HG02678 (cell line): ENCODE measurements at regions not wholly inside any gene's neighbourhood (a gene's known extent, or its start where the extent isn't known, plus 50 kb on each side); places are given as distances from the start of the nearest gene placed in this dataset.
"Not testable (repeated sequence)": the region's sequence is repeated elsewhere in the genome, so short reads cannot be mapped to it uniquely, and the experiment has no call there.

Experiments used
- ATAC-seq: cut with Tn5 transposase; IDR thresholded peaks from one replicate; pipeline ENCODE4 v1.9.1; 2021; ENCODE audit warnings: mild to moderate bottlenecking, moderate library complexity; ENCODE audit not compliant: unreplicated experiment

DNA sequence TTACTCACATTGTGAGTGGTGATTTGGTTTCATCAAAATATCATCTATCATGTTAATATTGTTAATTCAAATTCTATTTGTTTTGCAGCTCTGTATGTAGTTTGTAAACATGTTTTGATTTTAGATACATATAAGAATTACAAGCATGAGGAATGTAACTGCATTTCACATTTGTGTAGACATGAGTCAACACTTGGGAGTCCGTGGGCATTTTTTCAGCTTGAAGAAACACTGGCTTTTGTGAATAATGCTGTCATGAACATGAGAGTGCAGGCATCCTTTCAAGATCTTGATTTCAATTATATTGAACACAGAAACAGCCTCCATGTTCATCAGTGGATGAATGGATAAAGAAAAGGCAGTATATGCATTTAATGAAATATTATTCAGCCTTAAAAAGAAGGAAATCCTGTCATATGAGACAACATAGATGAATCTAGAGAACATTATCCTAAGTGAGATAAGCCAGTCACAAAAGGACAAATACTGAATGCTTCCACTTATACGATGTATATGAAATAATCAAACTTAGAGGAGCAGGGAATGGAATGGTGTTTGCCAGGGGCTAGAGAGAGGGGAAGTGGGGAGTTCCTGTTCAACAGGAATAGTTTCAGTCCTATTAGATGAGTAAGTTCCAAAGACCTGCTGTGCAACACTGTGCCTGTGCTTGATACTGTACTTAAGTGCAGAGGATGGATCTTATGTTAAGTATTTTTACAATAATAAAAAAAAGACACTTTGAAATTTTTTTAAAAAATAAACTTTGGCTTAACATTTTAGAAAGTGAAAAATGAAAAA is 194.9 kb downstream of the LRATD1 start:
- no peak for ATAC-seq

DNA sequence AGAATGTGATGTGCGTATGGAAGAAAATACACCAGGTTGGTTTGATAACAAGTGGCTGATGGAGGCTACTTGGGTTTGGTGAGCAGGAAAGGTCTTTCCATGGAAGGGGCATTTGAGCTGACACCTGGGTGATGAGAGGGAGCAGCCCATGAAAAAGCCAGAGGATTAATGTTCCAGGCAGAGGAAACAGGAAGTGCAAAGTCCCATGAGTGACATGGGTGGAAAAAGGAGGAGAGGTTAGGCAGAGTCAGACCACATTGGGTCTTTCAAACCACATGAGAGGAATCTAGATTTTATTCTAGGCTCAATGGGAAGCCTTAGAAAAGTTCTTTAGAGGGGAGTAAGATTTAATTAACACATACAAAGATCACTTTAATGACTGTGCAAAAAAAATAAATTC is 195.7 kb downstream of the LRATD1 start:
- no peak for ATAC-seq

DNA sequence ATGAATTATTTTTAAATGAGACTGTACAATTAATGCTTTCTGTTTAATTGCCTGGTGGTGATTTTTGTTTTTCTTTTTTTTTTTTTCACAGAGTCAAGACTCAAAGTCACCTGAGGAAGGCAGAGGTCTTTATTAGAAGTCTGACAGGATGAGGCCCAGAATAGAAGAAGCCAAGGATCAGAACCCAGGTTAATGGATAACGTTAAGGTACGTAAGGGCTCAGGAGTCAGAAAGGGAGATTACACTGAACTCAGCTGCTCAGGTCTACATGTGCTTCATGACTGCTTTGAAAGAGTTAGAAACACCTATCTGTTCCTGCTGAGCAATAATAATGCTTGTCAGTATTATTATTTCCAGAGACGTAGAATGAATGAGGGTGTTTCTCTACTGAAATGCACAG is 196.5 kb downstream of the LRATD1 start:
- ATAC-seq: no peak

DNA sequence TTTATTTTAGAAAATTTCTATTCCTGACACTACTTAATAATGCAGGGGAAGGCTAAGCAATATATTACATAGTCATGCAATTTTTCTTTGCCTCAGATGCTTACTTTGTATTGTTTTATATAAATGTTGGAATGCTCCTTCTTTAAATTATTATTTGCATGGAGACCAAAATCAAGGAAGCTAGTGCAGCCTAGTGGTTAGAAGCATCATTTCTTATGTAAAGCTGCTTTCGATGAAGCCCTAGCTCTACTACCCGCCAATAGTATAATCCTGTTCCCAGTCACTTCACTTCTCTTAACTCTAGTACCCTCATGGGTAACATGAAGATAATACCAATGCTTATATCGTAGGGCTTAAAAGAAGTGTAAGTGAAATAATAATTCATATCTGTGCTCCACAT is 198.9 kb downstream of the LRATD1 start:
- no peak for ATAC-seq

DNA sequence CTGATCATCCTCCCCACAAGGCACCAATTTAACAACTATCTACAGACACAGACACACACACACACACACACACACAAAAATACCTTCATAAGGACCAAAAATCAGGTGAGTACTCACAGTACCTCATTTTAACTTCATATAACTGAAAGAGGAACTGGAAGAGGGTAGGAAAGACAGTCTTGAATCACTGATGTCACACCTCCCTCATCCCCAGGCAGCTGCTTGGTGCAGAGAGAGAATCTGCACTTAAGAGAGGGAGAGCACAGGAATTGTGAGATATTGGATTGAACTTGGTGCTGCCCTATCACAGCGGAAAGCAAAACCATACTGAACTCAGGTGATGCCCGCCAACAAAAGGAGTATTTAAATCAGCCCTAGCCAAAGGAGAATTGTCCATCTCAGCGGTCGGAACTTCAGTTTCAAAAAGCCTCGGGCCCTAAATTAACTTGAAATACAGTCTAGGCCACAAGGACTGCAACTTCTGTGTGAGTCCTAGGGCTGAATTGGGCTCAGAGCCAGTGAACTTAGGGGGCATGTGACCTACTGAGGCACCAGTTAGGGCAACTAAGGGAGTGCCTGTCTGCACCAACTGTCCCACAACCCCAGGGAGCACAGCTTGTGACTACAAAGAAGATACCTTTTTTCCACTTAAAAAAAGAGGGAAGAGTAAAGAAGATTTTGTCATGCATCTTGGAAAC is 211.1 kb downstream of the LRATD1 start:
- no peak for ATAC-seq

DNA sequence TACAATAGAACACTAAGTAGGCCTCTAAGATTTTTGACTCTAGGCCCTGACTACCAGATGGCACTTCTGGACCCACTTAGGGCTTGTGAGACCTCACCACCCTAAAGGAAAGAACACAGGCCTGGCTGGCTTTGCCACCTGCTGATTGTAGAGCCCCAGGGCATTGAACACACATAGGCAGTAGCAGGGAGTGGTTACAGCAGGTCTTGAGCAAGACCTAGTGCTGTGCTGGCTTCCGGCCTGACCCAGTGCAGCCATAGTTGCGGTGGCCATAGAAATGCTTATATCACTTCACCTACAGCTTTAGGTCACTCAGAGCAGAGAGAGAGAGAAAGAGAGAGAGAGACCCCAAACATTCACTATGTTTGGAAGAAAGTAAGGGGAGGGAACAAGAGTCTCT is 223.2 kb downstream of the LRATD1 start:
- ATAC-seq: no peak

DNA sequence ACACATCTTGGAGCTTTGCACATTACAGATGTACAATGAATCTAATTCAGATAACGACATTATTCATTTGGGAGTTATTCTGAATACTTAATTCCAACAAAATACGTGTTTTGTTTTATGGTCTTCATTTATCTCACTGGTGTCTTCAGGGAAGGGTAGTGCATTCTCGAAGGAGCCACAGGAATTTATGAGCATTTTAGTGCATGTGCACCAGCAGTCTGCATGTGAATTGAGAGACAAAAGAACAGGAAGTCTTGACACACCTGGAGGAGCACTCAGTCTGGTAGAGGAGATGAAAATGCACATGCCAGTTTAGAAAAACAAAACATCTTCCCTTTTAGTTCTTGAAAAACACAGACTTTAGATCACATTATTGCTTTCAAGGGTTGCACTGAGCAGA is 228.7 kb downstream of the LRATD1 start:
- no peak for ATAC-seq

DNA sequence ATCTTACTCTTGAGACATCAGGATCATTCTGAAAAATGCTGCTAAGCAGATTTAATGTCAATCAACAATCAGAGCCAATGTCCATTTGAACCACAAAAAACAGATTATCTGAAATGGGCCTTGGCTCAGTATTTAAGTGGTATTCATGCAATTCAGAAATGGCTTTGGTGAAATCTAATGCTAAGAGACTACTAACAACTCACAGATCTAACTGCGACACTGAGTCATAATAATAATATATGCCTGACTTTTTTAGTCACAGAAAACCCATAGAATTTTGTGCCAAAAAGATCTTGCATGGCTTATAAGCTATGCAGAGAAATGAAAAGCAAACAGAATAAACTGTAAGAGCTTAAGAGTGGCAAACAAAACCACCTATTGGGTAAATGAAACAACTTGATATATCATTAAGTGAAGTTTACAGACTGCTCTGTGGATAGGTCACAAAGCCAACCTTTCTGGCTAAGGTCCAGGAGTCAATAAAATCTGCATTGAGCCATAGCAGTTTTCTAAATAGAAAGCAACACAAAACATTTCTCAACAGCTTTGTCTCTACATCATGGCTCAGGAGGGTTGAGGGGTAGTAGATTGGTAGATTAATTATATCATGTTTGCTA is 234.3 kb downstream of the LRATD1 start:
- no peak for ATAC-seq

DNA sequence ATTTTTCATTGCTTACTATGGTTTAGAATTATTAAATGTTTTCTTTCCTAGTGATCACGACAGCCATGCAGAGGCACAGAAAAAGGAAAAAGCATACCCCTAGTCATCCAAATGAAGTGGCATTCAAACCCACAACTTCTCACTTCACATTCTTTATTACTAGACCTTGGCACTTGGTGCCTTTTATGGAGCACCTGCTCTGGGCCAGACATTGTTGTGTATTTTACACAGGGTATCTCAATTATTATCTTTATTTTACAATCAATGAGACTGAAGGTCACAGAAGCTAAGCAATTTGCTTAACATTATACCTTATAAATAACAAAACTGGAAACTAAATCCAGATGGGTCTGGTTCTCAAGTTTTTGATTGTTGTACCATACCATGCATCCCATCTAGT is 235.3 kb downstream of the LRATD1 start:
- no peak for ATAC-seq

DNA sequence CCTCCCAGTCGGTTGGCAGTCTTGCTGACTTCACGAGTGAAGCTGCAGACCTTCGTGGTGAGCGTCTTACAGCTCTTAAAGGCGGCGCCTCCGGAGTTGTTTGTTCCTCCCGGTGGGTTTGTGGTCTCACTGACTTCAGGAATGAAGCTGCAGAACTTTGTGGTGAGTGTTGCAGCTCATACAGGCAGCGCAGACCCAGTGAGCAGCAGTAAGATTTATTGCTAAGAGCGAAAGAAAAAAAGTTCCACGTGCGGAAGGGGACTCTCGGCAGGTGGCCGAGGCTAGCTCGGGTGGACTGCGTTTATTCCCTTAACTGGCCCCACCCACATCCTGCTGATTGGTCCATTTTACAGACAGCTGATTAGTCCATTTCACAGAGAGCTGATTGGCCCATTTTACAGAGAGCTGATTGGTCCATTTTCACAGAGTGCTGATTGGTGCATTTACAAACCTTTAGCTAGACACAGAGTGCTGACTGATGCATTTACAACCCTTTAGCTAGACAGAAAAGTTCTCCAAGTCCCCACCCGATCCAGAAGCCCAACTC is 240.3 kb downstream of the LRATD1 start:
- ATAC-seq: peak; percentile 57

DNA sequence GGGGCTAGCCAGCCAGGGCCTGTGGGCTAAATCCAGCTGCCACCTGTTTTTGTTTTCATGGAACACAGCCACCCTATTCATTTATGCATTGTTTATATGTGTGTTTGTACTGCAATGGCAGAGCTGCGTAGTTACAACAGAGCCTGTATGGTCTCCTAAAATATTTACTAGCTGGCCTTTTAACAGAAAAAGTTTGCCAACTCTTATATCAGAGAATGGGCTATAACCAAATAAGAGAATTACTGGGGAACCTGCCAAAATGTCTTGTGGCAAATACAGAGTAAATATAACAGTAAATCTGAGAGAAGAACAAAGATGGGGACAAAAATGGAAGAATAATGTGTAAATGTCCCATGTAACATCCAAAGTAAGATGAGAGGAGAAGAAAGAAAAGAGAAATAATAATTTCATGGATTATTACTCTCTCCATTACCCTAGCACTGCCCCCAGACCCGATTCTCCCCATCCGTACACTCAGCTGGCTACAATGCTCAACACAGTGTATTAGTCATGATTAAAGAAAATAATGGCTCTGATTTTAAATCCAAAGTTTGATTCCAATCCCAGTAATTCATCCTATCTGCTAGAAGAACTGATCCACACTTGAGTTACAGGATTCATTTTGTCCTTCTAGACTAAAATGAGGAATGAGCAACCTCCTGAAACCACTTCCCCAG is 249.3 kb downstream of the LRATD1 start:
- no peak for ATAC-seq

DNA sequence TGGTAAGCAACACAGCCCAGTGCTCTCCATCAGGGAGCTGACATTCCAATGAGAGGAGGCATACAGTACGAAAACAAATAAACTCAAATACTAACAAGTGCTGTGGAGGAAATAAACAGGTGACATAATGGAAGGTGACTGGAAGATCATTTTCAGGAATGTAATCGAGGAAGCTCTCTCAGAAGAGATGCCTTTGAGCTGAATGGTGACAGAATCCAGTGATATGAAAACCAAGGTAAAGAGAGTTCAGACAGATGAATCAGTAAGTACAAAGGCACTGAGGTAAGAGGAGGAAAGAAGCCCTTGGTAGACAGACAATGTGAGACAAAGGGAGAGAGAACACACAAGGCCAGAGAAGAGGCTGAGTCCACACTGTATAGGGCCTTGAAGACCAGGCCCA is 252.1 kb downstream of the LRATD1 start:
- no peak for ATAC-seq

DNA sequence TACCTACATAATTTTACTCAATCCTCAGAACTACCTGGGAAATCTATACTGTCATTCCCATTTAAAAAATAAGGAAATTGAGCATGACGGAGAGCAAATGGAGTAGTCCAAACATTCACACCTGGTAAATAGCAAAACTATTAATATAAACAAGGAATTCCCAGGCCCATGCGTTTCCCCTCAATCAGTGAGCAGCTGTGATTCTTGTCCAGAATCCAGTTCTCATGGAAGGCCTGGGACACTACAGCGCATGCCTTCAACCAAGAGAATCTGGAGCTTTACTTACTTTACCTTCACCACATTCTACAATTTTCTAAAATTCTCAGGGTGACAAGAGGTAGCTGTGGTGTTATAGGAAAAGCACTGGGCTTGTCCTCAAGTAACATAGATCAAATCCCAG is 259.0 kb downstream of the LRATD1 start:
- ATAC-seq: no peak

DNA sequence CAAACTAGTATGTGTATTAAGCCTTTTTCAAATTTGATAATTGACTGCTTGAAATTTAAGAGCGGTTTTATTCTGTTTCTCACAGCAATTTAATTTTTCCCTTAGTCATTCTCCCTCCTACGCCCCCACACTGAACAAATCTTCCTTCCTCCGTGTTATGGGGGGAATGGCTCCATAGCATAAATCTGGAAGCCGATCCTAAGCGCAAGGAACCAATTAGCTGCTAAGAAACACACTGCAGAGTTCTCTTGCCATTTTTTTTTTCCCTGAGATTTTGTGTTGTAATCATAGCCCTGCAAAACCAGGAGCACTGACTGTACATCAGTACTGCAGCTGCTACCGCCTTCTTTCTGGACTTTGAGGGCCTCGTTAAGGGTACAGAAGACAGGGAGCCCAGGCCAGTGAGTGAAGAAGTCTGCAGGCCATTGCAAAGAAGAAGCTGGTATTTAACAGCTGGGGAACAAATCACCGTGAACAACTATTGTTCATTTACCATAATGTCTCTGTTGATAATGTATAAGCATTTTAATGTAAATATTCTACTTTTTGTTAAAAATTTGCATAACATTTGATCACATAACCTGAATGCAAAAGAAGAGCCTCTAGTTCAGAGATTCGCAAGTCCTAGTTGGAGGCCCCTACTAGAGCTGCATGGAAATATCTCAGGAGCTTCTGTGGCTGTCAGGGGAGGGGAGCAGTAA is 264.0 kb downstream of the LRATD1 start:
- no peak for ATAC-seq

DNA sequence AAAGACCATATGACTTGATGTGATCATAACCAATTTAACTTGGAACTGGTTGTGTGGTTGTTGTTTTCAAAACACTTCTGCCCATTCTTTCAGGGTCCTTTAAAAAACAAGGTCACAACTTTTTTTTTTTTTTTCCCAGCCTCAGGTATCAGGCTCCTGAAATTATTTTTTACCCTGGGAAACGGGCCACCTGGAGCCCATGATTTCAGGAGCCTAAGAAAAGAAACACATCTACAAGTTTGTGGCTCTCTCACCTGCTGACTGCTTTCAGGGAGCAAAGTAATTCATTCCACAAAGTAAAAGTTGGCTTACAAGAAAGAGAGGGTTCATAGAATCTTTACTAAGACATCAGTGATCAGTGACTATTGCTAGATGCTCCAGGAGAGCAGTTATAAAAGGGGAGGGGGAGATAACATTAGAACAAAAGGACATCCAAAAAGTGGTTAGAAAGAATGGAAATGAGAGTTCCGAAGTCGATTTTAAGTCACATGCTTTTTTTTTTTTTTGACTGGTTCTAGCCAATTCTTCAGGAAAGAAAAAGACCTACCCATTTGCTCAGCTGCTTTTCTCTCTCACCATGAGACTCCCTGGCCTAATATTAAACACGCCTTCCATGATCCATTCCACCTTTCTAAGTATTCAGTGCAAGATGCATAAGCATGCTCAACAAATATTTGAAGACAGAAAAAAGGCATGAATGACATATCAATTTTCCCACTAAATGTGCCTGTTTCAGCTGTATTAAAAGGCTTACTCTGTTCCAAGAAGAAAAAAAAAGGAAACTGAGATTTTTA is 267.3 kb downstream of the LRATD1 start:
- no peak for ATAC-seq

DNA sequence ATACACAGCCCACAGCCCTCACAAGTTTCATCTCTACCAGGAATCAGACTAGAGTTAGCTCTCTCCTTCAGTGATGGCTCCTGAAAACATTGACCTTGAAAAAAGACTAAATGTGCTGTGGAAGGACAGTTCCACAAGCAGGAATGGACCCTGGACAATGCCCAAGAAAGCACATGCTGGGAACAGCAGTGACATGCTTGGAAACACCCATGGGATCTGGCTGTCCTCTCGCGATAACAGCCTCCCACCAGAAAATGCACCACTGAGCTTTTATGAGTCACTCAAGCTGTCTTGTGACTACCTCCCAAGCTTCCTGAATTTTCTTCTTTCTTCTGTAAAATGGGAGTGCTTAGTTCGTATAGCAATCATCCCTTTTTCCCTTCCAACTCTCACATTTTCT is 269.2 kb downstream of the LRATD1 start:
- no peak for ATAC-seq

DNA sequence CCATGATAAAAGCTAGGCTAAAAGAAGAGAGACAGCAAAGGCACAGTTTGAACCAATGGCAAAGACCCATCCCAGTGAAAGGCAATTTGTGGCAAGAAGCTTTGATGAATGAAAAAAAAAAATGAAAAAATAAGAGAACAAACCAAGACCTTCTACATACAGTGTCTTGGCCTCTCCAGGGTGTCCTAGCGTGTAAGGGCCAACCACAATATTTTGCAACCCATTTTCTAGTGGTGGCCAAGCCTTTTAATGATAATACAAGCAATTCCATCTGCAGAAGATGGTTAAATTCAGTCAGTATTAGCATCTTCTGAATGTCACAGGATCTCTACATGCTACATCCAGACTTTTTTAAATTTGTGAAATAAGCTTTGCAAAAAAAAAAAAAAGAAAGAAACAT is 270.4 kb downstream of the LRATD1 start:
- ATAC-seq: no peak

DNA sequence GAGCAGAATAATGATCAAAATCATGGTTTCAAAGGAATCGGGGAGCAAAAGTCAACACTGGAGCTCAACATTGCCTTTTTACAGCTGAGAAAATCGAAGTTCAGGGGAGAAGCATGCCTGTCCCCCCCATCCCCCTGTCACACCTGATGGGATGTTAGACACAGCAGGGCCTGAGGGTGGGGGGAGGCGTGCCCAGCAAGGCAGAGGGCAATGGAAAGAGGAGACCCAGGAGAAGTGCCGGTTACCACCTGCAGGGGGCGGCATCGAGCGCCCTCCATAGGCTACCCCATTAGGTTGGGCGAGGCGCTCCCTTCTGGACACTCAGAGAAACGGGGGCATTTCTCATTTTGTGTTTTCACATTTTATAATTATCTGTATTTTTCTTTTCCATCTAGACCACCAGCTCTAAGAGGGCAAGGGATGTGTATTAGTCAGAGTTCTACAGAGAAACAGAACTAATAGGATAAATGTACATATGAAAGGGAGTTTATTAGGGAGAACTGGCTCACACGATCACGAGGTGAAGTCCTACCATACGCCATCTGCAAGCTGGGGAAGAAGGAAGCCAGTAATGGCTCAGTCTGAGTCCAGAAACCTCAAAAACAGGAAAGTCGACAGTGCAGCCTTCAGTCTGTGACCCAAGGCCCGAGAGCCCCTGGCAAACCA is 271.3 kb downstream of the LRATD1 start:
- peak; percentile 99 for ATAC-seq

DNA sequence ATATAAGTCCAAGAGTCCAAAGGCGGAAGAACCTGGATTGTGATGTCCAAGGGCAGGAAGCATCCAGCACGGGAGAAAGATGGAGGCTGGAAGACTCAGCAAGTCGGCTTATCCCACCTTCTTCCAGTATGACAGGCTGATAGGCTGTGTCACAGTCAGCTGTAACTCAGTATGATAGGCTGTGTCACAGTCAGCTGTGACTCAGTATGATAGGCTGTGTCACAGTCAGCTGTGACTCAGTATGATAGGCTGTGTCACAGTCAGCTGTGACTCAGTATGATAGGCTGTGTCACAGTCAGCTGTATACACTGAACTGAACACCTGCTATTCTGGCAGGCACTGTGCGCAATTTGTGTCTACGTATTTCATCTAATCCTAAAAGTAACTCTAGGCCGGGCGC is 271.9 kb downstream of the LRATD1 start:
- not testable (repeated sequence) for ATAC-seq
